Esophagus muscularis mucosa (tissue), 4 donors: ENCODE measurements at regions not wholly inside any gene's neighbourhood (a gene's known extent, or its start where the extent isn't known, plus 50 kb on each side); places are given as distances from the start of the nearest gene placed in this dataset.
"Not testable (repeated sequence)": the region's sequence is repeated elsewhere in the genome, so short reads cannot be mapped to it uniquely, and the experiment has no call there.

Experiments
- DNase-seq: peaks from one replicate; pipeline ENCODE4 v3.0.0-alpha.2; 2017; ENCODE audit errors: extremely low spot score
- H3K27ac ChIP-seq, 4 donors: fragments of 200-600 bp; sonication (generic); replicated peaks in 1 of 4; 1 replicate in 3 of 4; 2 replicates in 1 of 4; pipeline ENCODE4 v1.5.1; 2016 to 2019; ENCODE audit warnings: mild to moderate bottlenecking in 1 of 4
- H3K27me3 ChIP-seq, 4 donors: fragments of 200-600 bp; sonication (generic); one replicate each; pipeline versions ENCODE4 v1.5.1 to v1.6.0; 2016 to 2019
- H3K36me3 ChIP-seq, 4 donors: fragments of 200-600 bp; sonication (generic); one replicate each; pipeline ENCODE4 v1.5.1; 2016 to 2019
- H3K4me1 ChIP-seq, 4 donors: fragments of 200-600 bp; sonication (generic); one replicate each; pipeline ENCODE4 v1.5.1; 2016 to 2019
- H3K4me3 ChIP-seq, 4 donors: fragments of 200-600 bp; sonication (generic); 1 replicate in 2 of 4; 2 replicates in 2 of 4; pipeline ENCODE4 v1.5.1; 2016 to 2019; ENCODE audit warnings: mild to moderate bottlenecking in 4 of 4, moderate library complexity in 1 of 4
- H3K9me3 ChIP-seq, 4 donors: fragments of 200-600 bp; sonication (generic); 1 replicate in 3 of 4; 2 replicates in 1 of 4; pipeline ENCODE4 v1.5.1; 2016 to 2019
- EP300 ChIP-seq: sonication (generic); formaldehyde crosslinking; IDR thresholded peaks from one replicate; pipeline ENCODE4 v1.6.1; 2017; ENCODE audit warnings: antibody characterized with exemption
- POLR2A ChIP-seq: fragments of 450-650 bp; IDR thresholded peaks from one replicate; pipeline ENCODE4 v1.6.1; 2017; ENCODE audit warnings: antibody characterized with exemption, moderate library complexity, mild to moderate bottlenecking, low read depth
- POLR2AphosphoS5 ChIP-seq, 2 donors: sonication (generic); formaldehyde crosslinking; IDR thresholded peaks; one replicate each; pipeline ENCODE4 v1.6.1; 2017; ENCODE audit warnings: antibody characterized with exemption in 2 of 2
- WGBS: methylation state at CpG from one replicate; pipeline ENCODE4 v1.1.5; 2018; 5-methylcytosine and 5-hydroxymethylcytosine counted together
- intact Hi-C: fragments of 100-400 bp; cut with DNase I; formaldehyde crosslinking; loops from one replicate; pipeline ENCODE4 v1.15.1; 2023
- TF ChIP-seq, protein P1 (sequence below), 3 experiments: fragments of 200-600 bp in 2 of 3; fragments of 450-650 bp in 1 of 3; sonication (generic) in 2 of 3; IDR thresholded peaks; one replicate each; pipeline ENCODE4 v1.5.1; 2017 to 2019; ENCODE audit warnings: antibody characterized with exemption in 3 of 3, mild to moderate bottlenecking in 2 of 3, moderate library complexity in 1 of 3

GRCh38 chr7:13803134-13803533, 186.3 kb downstream of the ETV1 start:
- intact Hi-C loops = no loop called here
- Histone ChIP-seq H3K27ac (no peak overlapping the region), H3K4me3 (no peak overlapping the region), H3K36me3 (no peaks in the 10 kb centered on the region), H3K4me1 (no peaks in the 10 kb centered on the region), H3K9me3 (no peaks in the 10 kb centered on the region), H3K27me3 (no peaks in the 10 kb centered on the region)
- TF ChIP-seq, protein P1, sequence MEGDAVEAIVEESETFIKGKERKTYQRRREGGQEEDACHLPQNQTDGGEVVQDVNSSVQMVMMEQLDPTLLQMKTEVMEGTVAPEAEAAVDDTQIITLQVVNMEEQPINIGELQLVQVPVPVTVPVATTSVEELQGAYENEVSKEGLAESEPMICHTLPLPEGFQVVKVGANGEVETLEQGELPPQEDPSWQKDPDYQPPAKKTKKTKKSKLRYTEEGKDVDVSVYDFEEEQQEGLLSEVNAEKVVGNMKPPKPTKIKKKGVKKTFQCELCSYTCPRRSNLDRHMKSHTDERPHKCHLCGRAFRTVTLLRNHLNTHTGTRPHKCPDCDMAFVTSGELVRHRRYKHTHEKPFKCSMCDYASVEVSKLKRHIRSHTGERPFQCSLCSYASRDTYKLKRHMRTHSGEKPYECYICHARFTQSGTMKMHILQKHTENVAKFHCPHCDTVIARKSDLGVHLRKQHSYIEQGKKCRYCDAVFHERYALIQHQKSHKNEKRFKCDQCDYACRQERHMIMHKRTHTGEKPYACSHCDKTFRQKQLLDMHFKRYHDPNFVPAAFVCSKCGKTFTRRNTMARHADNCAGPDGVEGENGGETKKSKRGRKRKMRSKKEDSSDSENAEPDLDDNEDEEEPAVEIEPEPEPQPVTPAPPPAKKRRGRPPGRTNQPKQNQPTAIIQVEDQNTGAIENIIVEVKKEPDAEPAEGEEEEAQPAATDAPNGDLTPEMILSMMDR (IDR thresholded peaks at IDR 0.05) = no peak
- TF ChIP-seq POLR2AphosphoS5 (IDR thresholded peaks at IDR 0.05) (no peak), POLR2A (no peak), EP300 (no peak)
- DNase-seq = no peak
- 96% methylated on average over 8 of the region's 8 CpGs for WGBS

DNA sequence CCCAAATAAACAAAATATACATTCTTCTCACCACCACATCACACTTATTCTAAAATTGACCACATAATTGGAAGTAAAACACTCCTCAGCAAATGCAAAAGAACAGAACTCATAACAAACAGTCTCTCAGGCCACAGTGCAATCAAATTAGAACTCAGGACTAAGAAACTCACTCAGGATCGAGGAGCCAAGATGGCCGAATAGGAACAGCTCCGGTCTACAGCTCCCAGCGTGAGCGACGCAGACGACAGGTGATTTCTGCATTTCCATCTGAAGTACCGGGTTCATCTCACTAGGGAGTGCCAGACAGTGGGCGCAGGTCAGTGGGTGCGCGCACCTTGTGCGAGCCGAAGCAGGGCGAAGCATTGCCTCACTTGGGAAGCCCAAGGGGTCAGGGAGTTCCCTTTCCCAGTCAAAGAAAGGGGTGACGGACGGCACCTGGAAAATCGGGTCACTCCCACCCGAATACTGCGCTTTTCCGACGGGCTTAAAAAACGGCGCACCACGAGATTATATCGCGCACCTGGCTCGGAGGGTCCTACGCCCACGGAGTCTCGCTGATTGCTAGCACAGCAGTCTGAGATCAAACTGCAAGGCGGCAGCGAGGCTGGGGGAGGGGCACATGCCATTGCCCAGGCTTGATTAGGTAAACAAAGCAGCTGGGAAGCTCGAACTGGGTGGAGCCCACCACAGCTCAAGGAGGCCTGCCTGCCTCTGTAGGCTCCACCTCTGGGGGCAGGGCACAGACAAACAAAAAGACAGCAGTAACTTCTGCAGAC, 183.2 kb downstream of the ETV1 start:
- H3K27me3 ChIP-seq, H3K9me3 ChIP-seq, H3K36me3 ChIP-seq, H3K4me1 ChIP-seq, H3K4me3 ChIP-seq, DNase-seq, H3K27ac ChIP-seq, intact Hi-C loops: not testable (repeated sequence)
- WGBS = 96% methylated on average over 25 of the region's 33 CpGs

DNA sequence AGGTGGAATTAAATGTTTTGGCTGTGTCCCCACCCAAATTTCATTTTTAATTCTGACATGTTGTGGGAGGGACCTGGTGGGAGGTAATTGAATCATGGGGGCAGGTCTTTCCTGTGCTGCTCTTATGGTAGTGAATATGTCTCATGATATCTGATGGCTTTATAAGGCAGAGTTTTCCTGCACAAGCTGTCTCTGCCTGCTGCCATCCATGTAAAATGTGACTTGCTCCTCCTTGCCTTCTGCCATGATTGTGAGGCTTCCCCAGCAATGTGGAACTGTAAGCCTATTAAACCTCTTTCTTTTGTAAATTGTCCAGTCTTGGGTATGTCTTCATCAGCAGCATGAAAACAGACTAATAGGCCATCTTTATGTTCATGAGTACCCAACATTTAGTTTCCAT, 172.2 kb downstream of the ETV1 start:
- intact Hi-C loops, H3K27ac ChIP-seq, H3K4me1 ChIP-seq, H3K27me3 ChIP-seq, DNase-seq, H3K4me3 ChIP-seq, H3K36me3 ChIP-seq, H3K9me3 ChIP-seq: not testable (repeated sequence)

GRCh38 chr7:13821152-13821787, 168.2 kb downstream of the ETV1 start:
- Histone ChIP-seq H3K4me1 (no peaks in the 10 kb centered on the region), H3K4me3 (no peak overlapping the region), H3K27ac (no peak overlapping the region), H3K27me3 (no peaks in the 10 kb centered on the region), H3K36me3 (no peaks in the 10 kb centered on the region), H3K9me3 (no peaks in the 10 kb centered on the region)
- intact Hi-C loops = no loop called here
- 74% methylated on average over 3 of the region's 3 CpGs for WGBS
- TF ChIP-seq POLR2A (no peak), POLR2AphosphoS5 (IDR thresholded peaks at IDR 0.05) (no peak), EP300 (no peak)
- TF ChIP-seq, protein P1 (IDR thresholded peaks at IDR 0.05) = no peak
- no peak for DNase-seq

GRCh38 chr7:13822678-13823077, 166.8 kb downstream of the ETV1 start:
- Histone ChIP-seq H3K4me1 (no peaks in the 10 kb centered on the region), H3K27ac (no peak overlapping the region), H3K27me3 (no peaks in the 10 kb centered on the region), H3K9me3 (no peaks in the 10 kb centered on the region), H3K36me3 (no peaks in the 10 kb centered on the region), H3K4me3 (no peak overlapping the region)
- TF ChIP-seq POLR2A = no peak
- TF ChIP-seq EP300 = no peak
- TF ChIP-seq POLR2AphosphoS5 (IDR thresholded peaks at IDR 0.05) = no peak
- TF ChIP-seq, protein P1 (IDR thresholded peaks at IDR 0.05) = no peak
- 91% methylated on average over 3 of the region's 3 CpGs for WGBS
- intact Hi-C loops = no loop called here
- no peak for DNase-seq
